ENCODE measurements at regions not wholly inside any gene's neighbourhood (a gene's known extent, or its start where the extent isn't known, plus 50 kb on each side); places are given as distances from the start of the nearest gene placed in this dataset.

DNA sequence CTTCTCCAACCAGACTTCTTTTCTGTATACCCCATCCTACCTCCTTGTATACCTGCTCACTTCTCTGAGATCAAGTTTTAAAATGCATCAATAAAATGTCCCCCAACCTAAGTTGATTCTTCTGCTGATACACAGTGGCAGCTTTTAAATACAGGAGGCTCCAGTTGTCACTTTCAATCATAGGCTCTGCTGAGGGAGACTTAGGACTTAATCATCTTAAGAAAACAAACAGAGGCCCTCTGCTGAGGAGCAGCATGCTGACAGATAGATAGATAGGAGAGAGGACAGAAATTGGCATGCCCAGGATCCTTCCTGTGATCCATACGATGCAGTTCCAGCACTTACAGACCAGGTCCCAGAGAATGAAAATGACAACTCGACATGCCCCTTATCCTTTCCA lies 311.0 kb upstream of the PROX1 start:
- ATAC-seq (no peak), DNase-seq (no peak)
- Histone ChIP-seq H3K4me3 (no peak overlapping the region), H3K36me3 (ENCODE audit: low read depth) (no peaks in the 10 kb centered on the region), H3K9me3 (no peaks in the 10 kb centered on the region), H3K4me1 (ENCODE audit: low read depth) (no peaks in the 10 kb centered on the region)
- TF ChIP-seq CTCF (IDR thresholded peaks at IDR 0.05), result no peak
- intact Hi-C loops (cut with DNase I, micrococcal nuclease), result no loop called here

GRCh38 chr1:213678348-213678747 lies 309.4 kb upstream of the PROX1 start:
- Histone ChIP-seq H3K9me3 (no peaks in the 10 kb centered on the region), H3K4me3 (no peak overlapping the region), H3K36me3 (ENCODE audit: low read depth) (no peaks in the 10 kb centered on the region), H3K4me1 (ENCODE audit: low read depth) (peaks cover under 1% of the 10 kb centered on the region)
- intact Hi-C loops (cut with DNase I, micrococcal nuclease), result no loop called here
- DNase-seq (no peak), ATAC-seq (no peak)
- no peak for TF ChIP-seq CTCF (IDR thresholded peaks at IDR 0.05)

- H3K9me3 ChIP-seq, result no peaks in the 10 kb centered on the region
- no peak for ATAC-seq
- H3K4me3 ChIP-seq, result no peak overlapping the region
- no peaks in the 10 kb centered on the region for H3K36me3 ChIP-seq (ENCODE audit: low read depth)
- intact Hi-C loops (cut with DNase I, micrococcal nuclease), result no loop called here
- TF ChIP-seq CTCF (IDR thresholded peaks at IDR 0.05), result no peak
- peaks cover 5% of the 10 kb centered on the region for H3K4me1 ChIP-seq (ENCODE audit: low read depth)
- no peak for DNase-seq
Measured at GRCh38 chr1:213678753-213679152, 309.0 kb upstream of the PROX1 start.

DNA sequence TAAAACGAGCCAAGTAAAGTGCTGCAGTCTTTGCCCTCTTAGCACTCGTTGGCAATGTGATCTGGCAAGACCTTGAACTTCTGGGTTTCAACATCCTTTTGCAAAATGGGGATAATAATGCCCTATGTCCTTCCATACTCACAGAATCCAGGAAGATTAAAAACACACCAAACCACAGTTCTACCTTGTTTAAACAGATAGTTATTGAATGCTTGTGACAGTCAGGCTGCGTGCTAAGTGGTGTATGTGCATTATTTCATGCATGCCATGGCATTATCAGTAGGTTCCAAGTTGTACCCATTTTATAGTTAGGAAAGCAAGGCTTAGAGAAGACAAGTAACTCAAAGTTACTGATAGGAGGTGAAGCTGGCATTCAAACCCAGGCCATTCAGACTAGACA lies 308.6 kb upstream of the PROX1 start:
- ATAC-seq, result no peak
- TF ChIP-seq CTCF (IDR thresholded peaks at IDR 0.05), result no peak
- intact Hi-C loops (cut with DNase I, micrococcal nuclease), result no loop called here
- peaks cover 9% of the 10 kb centered on the region for H3K4me1 ChIP-seq (ENCODE audit: low read depth)
- no peaks in the 10 kb centered on the region for H3K36me3 ChIP-seq (ENCODE audit: low read depth)
- no peak for DNase-seq
- no peak overlapping the region for H3K4me3 ChIP-seq
- H3K9me3 ChIP-seq, result no peaks in the 10 kb centered on the region

DNA sequence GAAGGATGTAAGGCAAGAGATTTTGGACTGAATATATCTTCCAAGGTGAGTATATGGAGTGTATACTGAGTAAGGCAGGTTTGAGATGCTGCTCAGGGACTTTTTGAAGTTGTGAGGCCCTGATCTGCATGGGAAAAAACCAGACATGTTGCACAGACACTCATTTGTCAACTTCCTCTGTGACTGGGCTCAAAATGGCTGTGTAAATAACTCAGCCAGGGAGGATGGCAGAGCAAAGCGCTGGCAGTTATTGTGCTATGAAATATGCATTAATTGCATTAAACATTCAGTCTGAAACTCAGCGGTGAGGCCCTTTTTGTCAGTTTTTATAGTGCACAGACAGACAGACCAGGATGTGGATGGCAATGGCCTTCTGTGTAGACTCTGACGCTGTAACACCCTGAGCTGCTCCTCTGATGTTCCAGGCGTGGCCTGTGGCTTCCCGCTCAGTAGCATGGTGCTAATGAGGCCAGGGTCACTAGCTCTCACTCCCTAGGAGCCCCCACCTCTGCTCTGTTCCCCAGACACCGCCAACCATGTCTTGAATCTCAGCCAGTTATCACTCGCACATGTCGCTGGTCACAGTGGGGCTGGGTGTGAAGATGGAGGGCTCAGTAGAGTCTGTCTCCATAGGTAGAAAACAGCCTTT lies 307.0 kb upstream of the PROX1 start:
- ATAC-seq, result no peak
- Histone ChIP-seq H3K36me3 (ENCODE audit: low read depth) (no peaks in the 10 kb centered on the region), H3K4me1 (ENCODE audit: low read depth) (peaks cover 11% of the 10 kb centered on the region), H3K9me3 (no peaks in the 10 kb centered on the region), H3K4me3 (no peak overlapping the region)
- intact Hi-C loops (cut with DNase I, micrococcal nuclease), result no loop called here
- no peak for TF ChIP-seq CTCF (IDR thresholded peaks at IDR 0.05)
- DNase-seq, result no peak

All from mucosa of descending colon (tissue), 3 donors.